ENCODE measurements at regions not wholly inside any gene's neighbourhood (a gene's known extent, or its start where the extent isn't known, plus 50 kb on each side); places are given as distances from the start of the nearest gene placed in this dataset.

DNA sequence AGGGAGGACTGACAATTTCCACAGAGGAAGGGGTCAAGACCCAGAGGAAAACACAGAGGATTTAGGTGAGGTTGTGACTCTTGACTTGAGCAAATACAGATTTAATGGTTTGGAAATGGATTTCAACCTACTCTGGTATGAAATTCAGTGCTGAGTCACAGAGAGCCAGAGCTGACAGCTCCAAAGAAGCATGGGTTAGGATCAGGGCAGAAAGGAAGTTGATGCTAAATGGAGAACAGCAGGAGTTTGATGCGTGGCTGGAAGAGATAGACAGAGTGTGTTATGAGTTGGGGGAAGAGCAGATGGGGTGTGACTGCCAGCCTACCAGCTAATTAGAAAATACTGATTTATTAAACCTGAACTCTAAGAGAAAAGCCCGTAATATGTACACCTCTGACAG is 272.6 kb downstream of the FOXG1 start:
- TF ChIP-seq, protein P1, sequence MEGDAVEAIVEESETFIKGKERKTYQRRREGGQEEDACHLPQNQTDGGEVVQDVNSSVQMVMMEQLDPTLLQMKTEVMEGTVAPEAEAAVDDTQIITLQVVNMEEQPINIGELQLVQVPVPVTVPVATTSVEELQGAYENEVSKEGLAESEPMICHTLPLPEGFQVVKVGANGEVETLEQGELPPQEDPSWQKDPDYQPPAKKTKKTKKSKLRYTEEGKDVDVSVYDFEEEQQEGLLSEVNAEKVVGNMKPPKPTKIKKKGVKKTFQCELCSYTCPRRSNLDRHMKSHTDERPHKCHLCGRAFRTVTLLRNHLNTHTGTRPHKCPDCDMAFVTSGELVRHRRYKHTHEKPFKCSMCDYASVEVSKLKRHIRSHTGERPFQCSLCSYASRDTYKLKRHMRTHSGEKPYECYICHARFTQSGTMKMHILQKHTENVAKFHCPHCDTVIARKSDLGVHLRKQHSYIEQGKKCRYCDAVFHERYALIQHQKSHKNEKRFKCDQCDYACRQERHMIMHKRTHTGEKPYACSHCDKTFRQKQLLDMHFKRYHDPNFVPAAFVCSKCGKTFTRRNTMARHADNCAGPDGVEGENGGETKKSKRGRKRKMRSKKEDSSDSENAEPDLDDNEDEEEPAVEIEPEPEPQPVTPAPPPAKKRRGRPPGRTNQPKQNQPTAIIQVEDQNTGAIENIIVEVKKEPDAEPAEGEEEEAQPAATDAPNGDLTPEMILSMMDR (conservative IDR thresholded peaks at IDR 0.05) = no peak
- DNase-seq = no peak
- no peaks in the 10 kb centered on the region for H3K27me3 ChIP-seq (ENCODE audit: insufficient read depth, low read length)
- H3K79me2 ChIP-seq (ENCODE audit: insufficient read depth, low read length) = no peaks in the 10 kb centered on the region
- Mint-ChIP-seq H3K36me3 (ENCODE audit: insufficient read depth in 1 of 3, low read depth in 3 of 3) (peaks cover 0 to 2% (median 0%) of the 10 kb centered on the region in 3 experiments; a peak in 1 of 7 replicates), H3K27me3 (ENCODE audit: low read depth) (no peaks in the 10 kb centered on the region), H3K27ac (0 out of 7 replicates have a peak overlapping the region, but pooled peaks of 1 of the 3 experiments have one; percentile 64), H3K9me3 (no peaks in the 10 kb centered on the region), H3K4me3 (no peak overlapping the region), H3K4me1 (peaks cover 0 to 6% of the 10 kb centered on the region in 2 experiments; a peak in 2 of 4 replicates)
- no peak overlapping the region for H3K14ac ChIP-seq (ENCODE audit: insufficient read depth, low read length)
- H3K4me2 ChIP-seq (ENCODE audit: insufficient read depth, insufficient read length, low read length) = no peak overlapping the region
- no peaks in the 10 kb centered on the region for H3K23me2 ChIP-seq (ENCODE audit: insufficient read length, low read depth, low read length, poor library complexity, severe bottlenecking)
- H3T11ph ChIP-seq (ENCODE audit: low read length) = no peak overlapping the region
- H2BK20ac ChIP-seq (ENCODE audit: low read depth, low read length, poor library complexity, severe bottlenecking) = no peak overlapping the region
- no peak overlapping the region for H3K23ac ChIP-seq (ENCODE audit: insufficient read length, low read depth, low read length)
- no peak overlapping the region for H4K8ac ChIP-seq (replicated peaks; ENCODE audit: insufficient read length, low read depth, low read length)
- H3K4me1 ChIP-seq (ENCODE audit: insufficient read depth, low read length) = peaks cover 4% of the 10 kb centered on the region; the same call in 1 of the 2 replicates
- no peak overlapping the region for H4K91ac ChIP-seq (ENCODE audit: insufficient read length, low read depth, low read length)
- no peak overlapping the region for H3K4ac ChIP-seq (ENCODE audit: low read depth, low read length)
- whole genome bisulfite sequencing (ENCODE audit: extremely low coverage, insufficient read length, low lambda C conversion rate) = no CpG with 5 or more reads among the region's 2 CpGs
- no peak overlapping the region for H4K5ac ChIP-seq (ENCODE audit: insufficient read length, low read depth, low read length)
- no peak overlapping the region for H2BK120ac ChIP-seq (ENCODE audit: low read depth, low read length, poor library complexity, severe bottlenecking)
- no peak overlapping the region for H3K9ac ChIP-seq (ENCODE audit: extremely low read depth, insufficient read length, low read length)
- no peaks in the 10 kb centered on the region for H3K79me1 ChIP-seq (ENCODE audit: insufficient read depth, low read depth, low read length, poor library complexity, severe bottlenecking)
- no peaks in the 10 kb centered on the region for H3K9me3 ChIP-seq (ENCODE audit: control insufficient read depth, low read depth, low read length)
- H4K20me1 ChIP-seq (ENCODE audit: control insufficient read depth, insufficient read depth, insufficient read length) = no peaks in the 10 kb centered on the region
- H3K56ac ChIP-seq (ENCODE audit: insufficient read length, low read depth, low read length) = no peak overlapping the region
- H2BK5ac ChIP-seq (ENCODE audit: insufficient read length, low read length) = no peak overlapping the region
- H2BK12ac ChIP-seq (ENCODE audit: insufficient read length, low read depth, low read length) = no peak overlapping the region
- no peak overlapping the region for H3K18ac ChIP-seq (ENCODE audit: insufficient read length, low read depth, low read length)
- H3K27ac ChIP-seq (ENCODE audit: insufficient read length, low read depth, low read length) = no peak overlapping the region
- H2AFZ ChIP-seq (ENCODE audit: low read length) = no peak overlapping the region
- no peak overlapping the region for H2AK5ac ChIP-seq (ENCODE audit: insufficient read length, low read length)
- no peak overlapping the region for H2BK15ac ChIP-seq (ENCODE audit: low read depth, low read length)

Measured in H9 (cell line).